Keratinocyte (primary cell): ENCODE measurements at regions not wholly inside any gene's neighbourhood (a gene's known extent, or its start where the extent isn't known, plus 50 kb on each side); places are given as distances from the start of the nearest gene placed in this dataset.

Source experiments
- DNase-seq: peaks from one replicate; pipeline ENCODE4 v3.0.0-alpha.2; 2011; ENCODE audit warnings: low read depth, missing footprints, low spot score
- FAIRE-seq: peaks from 2 replicates; lab custom pipeline; 2011; peaks lifted over from hg19 to GRCh38; lab: Jason Lieb, UNC
- H2AFZ ChIP-seq: 2 replicates; pipeline ENCODE4 v1.6.0; 2012; ENCODE audit warnings: low read length, control low read depth, inconsistent platforms; ENCODE audit not compliant: control insufficient read depth
- H3K27ac ChIP-seq: 2 replicates; pipeline ENCODE4 v1.5.1; 2011; ENCODE audit warnings: low read length; ENCODE audit not compliant: control insufficient read depth, insufficient read depth
- H3K27me3 ChIP-seq: 3 replicates; pipeline ENCODE4 v1.6.0; 2011; ENCODE audit warnings: low read length; ENCODE audit not compliant: control insufficient read depth, insufficient read depth; ENCODE audit errors: extremely low read depth
- H3K36me3 ChIP-seq, 2 experiments: 2 replicates in 1 of 2; 3 replicates in 1 of 2; pipeline ENCODE4 v1.5.1; 2011; ENCODE audit warnings: low read length in 2 of 2, mild to moderate bottlenecking in 1 of 2; ENCODE audit not compliant: control insufficient read depth in 2 of 2, insufficient read depth in 2 of 2; ENCODE audit errors: extremely low read depth in 1 of 2
- H3K4me1 ChIP-seq: 3 replicates; pipeline ENCODE4 v1.5.1; 2011; ENCODE audit warnings: low read length; ENCODE audit not compliant: control insufficient read depth, insufficient read depth; ENCODE audit errors: extremely low read depth
- H3K4me2 ChIP-seq: 3 replicates; pipeline ENCODE4 v1.6.0; 2011; ENCODE audit warnings: low read depth, low read length; ENCODE audit not compliant: control insufficient read depth, insufficient read depth; ENCODE audit errors: extremely low read depth
- H3K4me3 ChIP-seq, 3 experiments: fragments of 200-600 bp in 1 of 3; sonication (generic) in 1 of 3; 2 replicates in 2 of 3; 3 replicates in 1 of 3; pipeline ENCODE4 v1.5.1; 2011 to 2016; ENCODE audit warnings: low read length in 3 of 3, mild to moderate bottlenecking in 3 of 3, control low read depth in 2 of 3, inconsistent platforms in 1 of 3, low read depth in 1 of 3, mixed read lengths in 1 of 3, mixed run types in 1 of 3, moderate library complexity in 1 of 3; ENCODE audit not compliant: control insufficient read depth in 2 of 3, insufficient read depth in 2 of 3; ENCODE audit errors: extremely low read depth in 1 of 3
- H3K79me2 ChIP-seq: 2 replicates; pipeline ENCODE4 v1.6.0; 2012; ENCODE audit warnings: low read length; ENCODE audit not compliant: control insufficient read depth, insufficient read depth
- H3K9ac ChIP-seq: 3 replicates; pipeline ENCODE4 v1.6.0; 2011; ENCODE audit warnings: low read length; ENCODE audit not compliant: control insufficient read depth, insufficient read depth; ENCODE audit errors: extremely low read depth
- H3K9me1 ChIP-seq: 3 replicates; pipeline ENCODE4 v1.6.0; 2011; ENCODE audit warnings: low read length; ENCODE audit not compliant: control insufficient read depth, insufficient read depth; ENCODE audit errors: extremely low read depth
- H3K9me3 ChIP-seq: 2 replicates; pipeline ENCODE4 v1.5.1; 2012; ENCODE audit warnings: low read depth, low read length; ENCODE audit not compliant: control insufficient read depth
- H4K20me1 ChIP-seq: 3 replicates; pipeline ENCODE4 v1.6.0; 2011; ENCODE audit warnings: low read length; ENCODE audit not compliant: control insufficient read depth, insufficient read depth; ENCODE audit errors: extremely low read depth
- CTCF ChIP-seq, 3 experiments: IDR thresholded peaks in 1 of 3; conservative IDR thresholded peaks in 1 of 3; optimal IDR thresholded peaks in 1 of 3; 2 replicates in 2 of 3; 3 replicates in 1 of 3; pipeline versions ENCODE3 to v1.5.1; 2011; ENCODE audit warnings: low read length in 3 of 3, mild to moderate bottlenecking in 3 of 3, moderate library complexity in 2 of 3, control low read depth in 1 of 3, inconsistent platforms in 1 of 3; ENCODE audit not compliant: insufficient read depth in 2 of 3; ENCODE audit errors: extremely low read depth in 1 of 3
- EZH2 ChIP-seq: IDR thresholded peaks from one replicate; pipeline ENCODE4 v1.6.1; 2012; ENCODE audit warnings: inconsistent platforms, mild to moderate bottlenecking, low read length, moderate library complexity
- dilution Hi-C: fragments of 300-500 bp; cut with MboI; formaldehyde crosslinking; loops from one replicate; pipeline ENCODE4 v1.7.0; 2020; ENCODE audit warnings: low sequenced_read_pairs; ENCODE audit not compliant: extremely low pct_ligation_motif_present

GRCh38 chr3:1938975-1939374 lies 159.7 kb upstream of the CNTN4 start:
- FAIRE-seq, result no peak
- no peak overlapping the region for H3K27ac ChIP-seq
- no peaks in the 10 kb centered on the region for H3K9me3 ChIP-seq
- H3K4me3 ChIP-seq, result no peak overlapping the region
- no peak for DNase-seq
- H4K20me1 ChIP-seq, result no peaks in the 10 kb centered on the region
- H3K36me3 ChIP-seq, result no peaks in the 10 kb centered on the region
- H3K27me3 ChIP-seq, result no peaks in the 10 kb centered on the region
- no peak overlapping the region for H3K4me2 ChIP-seq
- H2AFZ ChIP-seq, result no peak overlapping the region
- H3K9me1 ChIP-seq, result no peaks in the 10 kb centered on the region
- H3K79me2 ChIP-seq, result no peaks in the 10 kb centered on the region
- dilution Hi-C loops, result no loop called here
- no peaks in the 10 kb centered on the region for H3K4me1 ChIP-seq
- no peak overlapping the region for H3K9ac ChIP-seq
- TF ChIP-seq EZH2, result no peak
- TF ChIP-seq CTCF (optimal IDR thresholded peaks at IDR 0.05 in 1 of 3, IDR thresholded peaks at IDR 0.05 in 1 of 3, conservative IDR thresholded peaks at IDR 0.05 in 1 of 3; ENCODE audit: extremely low read depth in 1 of 3, insufficient read depth in 2 of 3, low read length in 3 of 3), result no peak

- Histone ChIP-seq H3K4me1 (no peaks in the 10 kb centered on the region), H3K27me3 (no peaks in the 10 kb centered on the region), H3K4me2 (no peak overlapping the region), H3K9me3 (no peaks in the 10 kb centered on the region), H3K36me3 (no peaks in the 10 kb centered on the region), H3K79me2 (no peaks in the 10 kb centered on the region), H2AFZ (no peak overlapping the region), H3K9me1 (no peaks in the 10 kb centered on the region), H3K27ac (no peak overlapping the region), H4K20me1 (no peaks in the 10 kb centered on the region), H3K9ac (no peak overlapping the region), H3K4me3 (no peak overlapping the region)
- dilution Hi-C loops, result no loop called here
- no peak for FAIRE-seq
- no peak for TF ChIP-seq EZH2
- no peak for DNase-seq
Observed at GRCh38 chr3:1942781-1943180, 155.9 kb upstream of the CNTN4 start.

DNA sequence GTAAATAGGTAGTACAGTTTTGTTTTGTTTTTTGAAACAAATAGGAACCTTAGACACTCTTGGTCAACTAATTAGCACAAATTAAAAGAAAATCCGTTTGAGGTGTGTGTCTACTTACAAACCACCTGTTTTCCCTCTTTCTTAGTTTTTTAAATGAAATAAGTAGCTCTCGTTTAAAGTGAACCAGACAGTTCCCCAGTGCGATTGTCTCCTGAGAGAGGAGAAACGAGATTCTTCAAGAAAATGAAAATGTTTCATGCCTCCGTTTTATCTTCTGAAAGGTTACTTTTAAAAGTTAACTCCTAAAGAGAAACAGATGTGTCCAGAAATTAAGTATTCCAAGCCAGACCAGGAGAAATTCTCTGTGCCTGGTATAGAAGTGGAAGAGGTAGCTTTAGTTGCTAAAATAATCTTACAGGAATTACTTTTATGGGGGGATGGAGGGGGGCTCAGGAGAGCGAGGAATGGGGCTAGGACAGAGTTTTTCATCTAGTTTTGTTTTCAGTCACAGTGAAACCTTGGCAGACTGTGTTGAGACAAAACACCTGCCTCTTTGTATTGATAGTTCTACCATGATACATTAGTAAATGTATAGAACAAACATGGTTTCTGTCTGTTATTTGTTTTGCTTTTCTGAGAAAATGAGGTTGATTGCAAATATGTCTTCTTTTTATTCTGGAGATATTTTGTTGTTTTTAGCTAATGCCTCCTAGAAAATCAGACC lies 155.1 kb upstream of the CNTN4 start:
- no peak overlapping the region for H2AFZ ChIP-seq
- H3K9ac ChIP-seq, result no peak overlapping the region
- H3K4me3 ChIP-seq, result no peak overlapping the region
- H4K20me1 ChIP-seq, result no peaks in the 10 kb centered on the region
- dilution Hi-C loops, result no loop called here
- no peak for DNase-seq
- H3K4me2 ChIP-seq, result no peak overlapping the region
- FAIRE-seq, result no peak
- no peaks in the 10 kb centered on the region for H3K79me2 ChIP-seq
- no peaks in the 10 kb centered on the region for H3K27me3 ChIP-seq
- H3K27ac ChIP-seq, result no peak overlapping the region
- H3K4me1 ChIP-seq, result no peaks in the 10 kb centered on the region
- H3K9me1 ChIP-seq, result no peaks in the 10 kb centered on the region
- H3K9me3 ChIP-seq, result no peaks in the 10 kb centered on the region
- no peak for TF ChIP-seq EZH2
- no peak for TF ChIP-seq CTCF (optimal IDR thresholded peaks at IDR 0.05 in 1 of 3, IDR thresholded peaks at IDR 0.05 in 1 of 3, conservative IDR thresholded peaks at IDR 0.05 in 1 of 3; ENCODE audit: extremely low read depth in 1 of 3, insufficient read depth in 2 of 3, low read length in 3 of 3)
- no peaks in the 10 kb centered on the region for H3K36me3 ChIP-seq
